IPS-20b (cell line): ENCODE measurements at regions not wholly inside any gene's neighbourhood (a gene's known extent, or its start where the extent isn't known, plus 50 kb on each side); places are given as distances from the start of the nearest gene placed in this dataset.

Experiments used
- H3K27ac ChIP-seq: one replicate; pipeline ENCODE4 v1.5.1; 2013; ENCODE audit warnings: low read length
- H3K27me3 ChIP-seq: 2 replicates; pipeline ENCODE4 v1.6.1; 2013; ENCODE audit warnings: mild to moderate bottlenecking, low read length, inconsistent platforms; ENCODE audit not compliant: insufficient read depth
- H3K36me3 ChIP-seq: 2 replicates; pipeline ENCODE4 v1.6.1; 2013; ENCODE audit warnings: low read depth, mild to moderate bottlenecking, inconsistent platforms, low read length, moderate library complexity; ENCODE audit not compliant: insufficient read depth
- H3K4me1 ChIP-seq: 2 replicates; pipeline ENCODE4 v1.6.1; 2013; ENCODE audit warnings: mild to moderate bottlenecking, control low read depth, inconsistent platforms, low read length, moderate library complexity; ENCODE audit not compliant: insufficient read depth
- H3K4me3 ChIP-seq: 2 replicates; pipeline ENCODE4 v1.5.1; 2013; ENCODE audit warnings: mild to moderate bottlenecking, low read length, inconsistent platforms
- H3K9ac ChIP-seq: 2 replicates; pipeline ENCODE4 v1.6.1; 2013; ENCODE audit warnings: low read depth, mild to moderate bottlenecking, inconsistent platforms, low read length, moderate library complexity
- H3K9me3 ChIP-seq: 2 replicates; pipeline ENCODE4 v1.6.1; 2013; ENCODE audit warnings: mild to moderate bottlenecking, low read depth, low read length, inconsistent platforms; ENCODE audit not compliant: insufficient read depth

DNA sequence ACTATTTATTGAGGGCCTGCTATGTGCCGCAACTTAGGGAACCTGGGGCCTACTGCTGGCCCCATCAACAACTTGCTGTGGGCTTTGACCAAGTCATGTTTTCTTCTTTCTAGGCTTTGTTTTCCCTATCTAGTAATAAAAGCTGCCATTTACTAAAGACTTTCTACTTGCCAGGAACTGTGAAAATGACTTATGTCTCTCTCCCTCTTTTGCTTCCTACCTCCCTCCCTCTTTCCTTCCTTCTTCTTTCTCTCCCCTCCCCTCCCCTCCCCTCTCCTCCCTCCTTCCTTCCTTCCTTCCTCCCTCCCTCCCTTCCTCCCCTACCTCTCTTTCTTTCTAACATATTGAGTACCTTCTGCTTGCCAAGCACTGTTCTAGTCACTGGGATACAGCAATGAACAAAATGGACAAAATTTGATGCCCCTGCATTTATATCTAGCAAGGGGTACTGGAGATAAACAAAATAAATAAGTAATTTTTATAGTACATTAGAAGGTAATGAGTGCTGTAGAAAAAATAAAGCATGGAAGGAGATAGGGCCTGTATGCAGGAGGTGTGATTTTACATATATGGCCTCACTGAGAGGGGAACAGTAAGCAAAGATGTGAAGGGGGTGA is 170.3 kb upstream of the USP24 start:
- Histone ChIP-seq H3K4me3 (no peak overlapping the region), H3K4me1 (no peaks in the 10 kb centered on the region), H3K27ac (no peak overlapping the region), H3K9me3 (peaks cover 13% of the 10 kb centered on the region; the same call in 1 of the 2 replicates), H3K9ac (no peak overlapping the region), H3K36me3 (no peaks in the 10 kb centered on the region), H3K27me3 (no peaks in the 10 kb centered on the region)

DNA sequence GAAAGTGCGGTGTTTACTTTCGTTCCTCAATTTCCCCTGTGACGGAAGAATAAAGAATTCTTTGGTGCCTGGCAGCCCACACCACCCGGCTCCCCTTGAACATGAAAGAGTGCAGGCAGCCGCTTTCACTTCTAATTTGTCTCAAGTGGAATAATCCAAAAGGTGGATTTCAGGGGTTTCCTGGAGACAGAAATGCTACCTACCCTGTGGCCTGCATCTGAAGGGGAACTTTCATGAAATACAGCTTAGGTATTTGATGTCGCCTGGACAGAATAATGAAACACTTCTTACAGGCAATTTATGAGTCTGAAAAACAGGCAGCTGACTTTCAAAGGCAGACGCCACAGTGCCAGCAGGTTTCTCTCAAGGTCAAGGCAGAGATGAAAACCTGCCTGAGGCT is 169.5 kb upstream of the USP24 start:
- H3K4me1 ChIP-seq, result no peaks in the 10 kb centered on the region
- H3K27ac ChIP-seq, result no peak overlapping the region
- H3K4me3 ChIP-seq, result no peak overlapping the region
- no peak overlapping the region for H3K9ac ChIP-seq
- H3K36me3 ChIP-seq, result no peaks in the 10 kb centered on the region
- H3K27me3 ChIP-seq, result no peaks in the 10 kb centered on the region
- peaks cover 12% of the 10 kb centered on the region; the same call in 1 of the 2 replicates for H3K9me3 ChIP-seq

- Histone ChIP-seq H3K4me3 (no peak overlapping the region), H3K9ac (no peak overlapping the region), H3K9me3 (no peaks in the 10 kb centered on the region), H3K4me1 (no peaks in the 10 kb centered on the region), H3K27ac (no peak overlapping the region), H3K36me3 (no peaks in the 10 kb centered on the region), H3K27me3 (no peaks in the 10 kb centered on the region)
These were observed 167.7 kb upstream of the USP24 start for GRCh38 chr1:55382806-55383305.

DNA sequence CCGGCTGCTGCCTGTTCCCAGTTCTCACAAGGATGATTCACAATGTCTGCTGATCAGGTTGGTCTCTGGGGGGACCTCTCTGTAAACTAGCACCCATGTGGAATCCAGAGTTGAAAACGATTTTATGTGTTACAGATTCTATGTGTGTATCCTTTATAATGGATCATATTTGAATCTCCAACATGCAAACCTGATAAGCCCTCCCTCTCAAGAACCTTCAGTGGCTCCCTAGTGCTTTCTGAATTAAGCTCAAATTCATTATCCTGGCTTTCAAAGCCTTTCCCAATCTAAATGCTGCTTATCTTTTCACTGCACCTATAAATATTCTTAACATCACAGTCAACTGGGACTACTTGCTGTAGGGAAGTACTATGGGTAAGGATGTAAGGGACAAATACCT is 166.8 kb upstream of the USP24 start:
- Histone ChIP-seq H3K9me3 (no peaks in the 10 kb centered on the region), H3K36me3 (no peaks in the 10 kb centered on the region), H3K4me3 (no peak overlapping the region), H3K27me3 (no peaks in the 10 kb centered on the region), H3K4me1 (no peaks in the 10 kb centered on the region), H3K27ac (no peak overlapping the region), H3K9ac (no peak overlapping the region)

GRCh38 chr1:55381491-55381890 is 166.3 kb upstream of the USP24 start:
- Histone ChIP-seq H3K9me3 (no peaks in the 10 kb centered on the region), H3K9ac (no peak overlapping the region), H3K4me3 (no peak overlapping the region), H3K27ac (no peak overlapping the region), H3K27me3 (no peaks in the 10 kb centered on the region), H3K36me3 (no peaks in the 10 kb centered on the region), H3K4me1 (no peaks in the 10 kb centered on the region)

- Histone ChIP-seq H3K9ac (no peak overlapping the region), H3K4me1 (no peaks in the 10 kb centered on the region), H3K4me3 (no peak overlapping the region), H3K27ac (no peak overlapping the region), H3K36me3 (no peaks in the 10 kb centered on the region), H3K9me3 (no peaks in the 10 kb centered on the region), H3K27me3 (no peaks in the 10 kb centered on the region)
These were observed 165.3 kb upstream of the USP24 start for GRCh38 chr1:55380355-55380970.

GRCh38 chr1:55378582-55378981 is 163.4 kb upstream of the USP24 start:
- Histone ChIP-seq H3K9me3 (no peaks in the 10 kb centered on the region), H3K4me3 (no peak overlapping the region), H3K4me1 (no peaks in the 10 kb centered on the region), H3K9ac (no peak overlapping the region), H3K36me3 (no peaks in the 10 kb centered on the region), H3K27me3 (no peaks in the 10 kb centered on the region), H3K27ac (no peak overlapping the region)

DNA sequence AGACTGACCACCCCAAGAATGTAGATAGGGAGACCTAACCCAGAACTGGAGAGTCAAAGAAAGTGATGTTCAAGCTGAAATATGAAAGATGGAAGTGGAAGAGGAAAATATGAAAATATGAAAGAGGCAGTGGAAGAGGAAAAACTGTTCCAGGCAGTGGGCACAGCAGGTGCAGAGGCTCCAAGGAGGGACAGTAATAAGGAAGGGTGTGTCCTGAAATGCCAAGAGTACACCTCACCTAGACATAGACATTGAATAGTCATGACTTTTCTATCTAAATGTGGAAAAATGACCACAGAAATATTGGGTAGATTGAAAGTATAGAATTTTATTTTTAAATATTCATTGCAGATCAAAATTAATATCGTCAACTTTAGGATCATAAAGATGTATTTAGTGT is 161.7 kb upstream of the USP24 start:
- no peaks in the 10 kb centered on the region for H3K4me1 ChIP-seq
- no peaks in the 10 kb centered on the region for H3K27me3 ChIP-seq
- no peak overlapping the region for H3K9ac ChIP-seq
- H3K36me3 ChIP-seq, result no peaks in the 10 kb centered on the region
- H3K27ac ChIP-seq, result no peak overlapping the region
- no peak overlapping the region for H3K4me3 ChIP-seq
- H3K9me3 ChIP-seq, result no peaks in the 10 kb centered on the region

DNA sequence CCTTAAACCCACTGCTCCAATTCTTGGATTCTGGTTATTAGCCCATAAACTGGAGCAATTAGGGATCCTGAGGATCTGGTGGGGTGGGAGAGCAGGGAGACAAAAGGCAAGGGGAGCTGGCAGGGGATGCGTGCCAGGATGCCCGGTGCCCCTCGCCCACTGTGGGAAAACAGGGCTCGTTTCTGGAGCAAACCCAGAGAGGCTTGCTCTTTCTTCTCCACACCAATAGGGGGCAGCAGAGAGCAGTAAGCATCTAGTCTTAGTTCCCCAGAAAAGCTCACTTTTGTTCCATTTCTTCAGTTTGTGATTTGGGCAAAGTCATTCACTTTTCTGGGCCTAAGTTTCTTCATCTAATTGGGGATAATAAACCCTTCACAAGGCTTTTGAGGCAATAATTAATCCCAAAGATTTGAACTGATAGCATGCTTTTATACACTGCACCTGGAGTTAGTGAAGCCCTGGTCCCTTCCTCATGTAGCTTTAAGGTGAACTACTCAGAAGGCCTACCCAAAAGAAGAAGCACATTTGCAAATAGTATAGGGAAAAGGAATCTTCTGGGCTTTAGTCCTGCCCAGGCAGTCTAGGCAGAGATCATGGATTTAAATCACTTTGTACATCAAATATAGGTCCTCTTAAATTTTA is 160.6 kb upstream of the USP24 start:
- Histone ChIP-seq H3K4me3 (no peak overlapping the region), H3K36me3 (no peaks in the 10 kb centered on the region), H3K27me3 (no peaks in the 10 kb centered on the region), H3K9ac (no peak overlapping the region), H3K27ac (no peak overlapping the region), H3K4me1 (no peaks in the 10 kb centered on the region), H3K9me3 (no peaks in the 10 kb centered on the region)

GRCh38 chr1:55374801-55375616 is 159.8 kb upstream of the USP24 start:
- Histone ChIP-seq H3K27ac (no peak overlapping the region), H3K36me3 (no peaks in the 10 kb centered on the region), H3K4me1 (no peaks in the 10 kb centered on the region), H3K27me3 (no peaks in the 10 kb centered on the region), H3K4me3 (no peak overlapping the region), H3K9me3 (no peaks in the 10 kb centered on the region), H3K9ac (no peak overlapping the region)

DNA sequence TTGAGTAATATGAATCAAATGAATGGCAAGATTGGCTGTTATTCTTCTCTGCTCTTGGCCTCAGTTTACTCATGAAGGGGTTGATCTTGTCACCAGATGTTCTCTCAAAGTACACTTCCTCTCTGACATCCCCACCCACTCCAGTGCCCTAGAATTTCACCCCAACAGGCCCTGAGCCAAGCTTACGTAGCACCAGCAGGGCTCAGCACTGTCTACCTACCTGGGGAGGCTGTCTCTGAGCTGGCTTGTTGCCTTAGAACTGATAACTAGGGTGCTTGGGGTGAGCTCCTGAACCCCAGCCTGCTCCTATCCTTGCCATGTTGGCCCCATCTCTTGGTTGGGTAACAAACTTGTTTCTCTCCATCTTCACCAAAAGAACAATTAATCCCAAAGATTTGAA is 159.1 kb upstream of the USP24 start:
- Histone ChIP-seq H3K9me3 (no peaks in the 10 kb centered on the region), H3K27ac (no peak overlapping the region), H3K36me3 (no peaks in the 10 kb centered on the region), H3K4me3 (no peak overlapping the region), H3K4me1 (no peaks in the 10 kb centered on the region), H3K27me3 (no peaks in the 10 kb centered on the region), H3K9ac (no peak overlapping the region)
